Endodermal cell (in vitro differentiated cells): ENCODE measurements at regions not wholly inside any gene's neighbourhood (a gene's known extent, or its start where the extent isn't known, plus 50 kb on each side); places are given as distances from the start of the nearest gene placed in this dataset.

Experiments
- DNase-seq: peaks from one replicate; pipeline ENCODE4 v3.0.0-alpha.2; 2017
- H3K27ac ChIP-seq: 2 replicates; pipeline ENCODE4 v1.5.1; 2013; ENCODE audit warnings: mild to moderate bottlenecking, low read depth, low read length, moderate library complexity
- H3K27me3 ChIP-seq: 2 replicates; pipeline ENCODE4 v1.6.1; 2013; ENCODE audit warnings: mild to moderate bottlenecking, low read length, moderate library complexity; ENCODE audit not compliant: insufficient read depth, control insufficient read depth, poor library complexity, severe bottlenecking
- H3K36me3 ChIP-seq: 2 replicates; pipeline ENCODE4 v1.7.0; 2013; ENCODE audit warnings: mild to moderate bottlenecking, low read length, moderate library complexity; ENCODE audit not compliant: control insufficient read depth, insufficient read depth
- H3K4me1 ChIP-seq: one replicate; pipeline ENCODE4 v1.7.0; 2013; ENCODE audit warnings: low read length; ENCODE audit not compliant: control insufficient read depth, insufficient read depth
- H3K4me3 ChIP-seq: 2 replicates; pipeline ENCODE4 v1.5.1; 2013; ENCODE audit warnings: mild to moderate bottlenecking, low read length, moderate library complexity
- H3K9ac ChIP-seq: 2 replicates; pipeline ENCODE4 v1.6.1; 2013; ENCODE audit warnings: mild to moderate bottlenecking, low read length, moderate library complexity; ENCODE audit not compliant: poor library complexity, severe bottlenecking; ENCODE audit errors: extremely low read depth
- H3K9me3 ChIP-seq: 2 replicates; pipeline ENCODE4 v1.6.1; 2013; ENCODE audit warnings: mild to moderate bottlenecking, low read length, moderate library complexity; ENCODE audit not compliant: control insufficient read depth
- H3K27ac Mint-ChIP-seq: 2 replicates; pipeline ENCODE4 v1.8.0; 2020; ENCODE audit warnings: mixed read lengths
- H3K27me3 Mint-ChIP-seq: 2 replicates; pipeline ENCODE4 v1.8.0; 2021; ENCODE audit warnings: mild to moderate bottlenecking, mixed read lengths; ENCODE audit not compliant: insufficient read depth
- H3K36me3 Mint-ChIP-seq: 2 replicates; pipeline ENCODE4 v1.8.0; 2020; ENCODE audit warnings: low read depth, mixed read lengths
- H3K4me1 Mint-ChIP-seq: 2 replicates; pipeline ENCODE4 v1.8.0; 2020; ENCODE audit warnings: mixed read lengths
- H3K4me3 Mint-ChIP-seq: 2 replicates; pipeline ENCODE4 v1.8.0; 2020; ENCODE audit warnings: mild to moderate bottlenecking, moderate library complexity, mixed read lengths
- H3K9me3 Mint-ChIP-seq: 2 replicates; pipeline ENCODE4 v1.8.0; 2020; ENCODE audit warnings: mild to moderate bottlenecking, mixed read lengths
- CTCF ChIP-seq: fragments of 200-600 bp; sonication (generic); conservative IDR thresholded peaks from 2 replicates; pipeline ENCODE4 v1.5.0; 2021; ENCODE audit warnings: antibody characterized with exemption, mild to moderate bottlenecking
- WGBS, 2 experiments: methylation state at CpG; one replicate each; pipeline versions ENCODE4 v1.1.5 to v1.1.7; 2013; ENCODE audit warnings: missing lambda C conversion rate in 2 of 2, mixed read lengths in 1 of 2; ENCODE audit not compliant: insufficient coverage in 1 of 2, insufficient read length in 1 of 2; 5-methylcytosine and 5-hydroxymethylcytosine counted together

GRCh38 chr13:74036373-74036772, 97.8 kb downstream of the KLF12 start:
- H3K4me1 ChIP-seq, result no peaks in the 10 kb centered on the region
- Mint-ChIP-seq H3K27ac (peak overlapping the region; percentile 89), H3K36me3 (no peaks in the 10 kb centered on the region), H3K4me3 (peak overlapping the region; percentile 19), H3K27me3 (no peaks in the 10 kb centered on the region), H3K4me1 (peaks cover 23% of the 10 kb centered on the region), H3K9me3 (no peaks in the 10 kb centered on the region)
- H3K27ac ChIP-seq, result no peak overlapping the region
- peak; percentile 76 for DNase-seq
- 79% methylated on average over 2 of the region's 2 CpGs; no CpG with 5 or more reads in 1 of the 2 experiments for WGBS, 2 experiments
- TF ChIP-seq CTCF, result no peak
- H3K27me3 ChIP-seq, result no peaks in the 10 kb centered on the region
- H3K9ac ChIP-seq, result no peak overlapping the region
- no peak overlapping the region for H3K4me3 ChIP-seq
- no peaks in the 10 kb centered on the region for H3K9me3 ChIP-seq
- H3K36me3 ChIP-seq, result no peaks in the 10 kb centered on the region

GRCh38 chr13:74035896-74036295, 98.3 kb downstream of the KLF12 start:
- no peak for TF ChIP-seq CTCF
- WGBS, 2 experiments, result 83 to 86% methylated on average over 1 to 3 of the region's 3 CpGs
- H3K4me1 Mint-ChIP-seq, result peaks cover 22% of the 10 kb centered on the region

GRCh38 chr13:74032325-74032724, 101.9 kb downstream of the KLF12 start:
- H3K36me3 Mint-ChIP-seq, result no peaks in the 10 kb centered on the region
- 94 to 98% methylated on average over 4 of the region's 4 CpGs for WGBS, 2 experiments
- no peak overlapping the region for H3K27ac Mint-ChIP-seq
- no peak overlapping the region for H3K4me3 ChIP-seq
- H3K36me3 ChIP-seq, result no peaks in the 10 kb centered on the region
- TF ChIP-seq CTCF, result no peak
- H3K9me3 ChIP-seq, result no peaks in the 10 kb centered on the region
- no peaks in the 10 kb centered on the region for H3K9me3 Mint-ChIP-seq
- H3K9ac ChIP-seq, result no peak overlapping the region
- H3K4me3 Mint-ChIP-seq, result no peak overlapping the region
- no peaks in the 10 kb centered on the region for H3K27me3 ChIP-seq
- H3K4me1 ChIP-seq, result peaks cover 6% of the 10 kb centered on the region
- H3K27ac ChIP-seq, result no peak overlapping the region
- DNase-seq, result no peak
- no peaks in the 10 kb centered on the region for H3K27me3 Mint-ChIP-seq
- peaks cover 28% of the 10 kb centered on the region for H3K4me1 Mint-ChIP-seq

More at GRCh38 chr13:74035896-74036295, 98.3 kb downstream of the KLF12 start:
- Mint-ChIP-seq H3K9me3 (no peaks in the 10 kb centered on the region), H3K27ac (peak overlapping the region; percentile 89), H3K27me3 (no peaks in the 10 kb centered on the region), H3K36me3 (no peaks in the 10 kb centered on the region), H3K4me3 (peak overlapping the region; percentile 19)
- H3K4me1 ChIP-seq, result no peaks in the 10 kb centered on the region
- H3K9ac ChIP-seq, result no peak overlapping the region
- H3K27me3 ChIP-seq, result no peaks in the 10 kb centered on the region
- no peaks in the 10 kb centered on the region for H3K9me3 ChIP-seq
- H3K27ac ChIP-seq, result no peak overlapping the region
- DNase-seq, result no peak
- no peak overlapping the region for H3K4me3 ChIP-seq
- no peaks in the 10 kb centered on the region for H3K36me3 ChIP-seq
